Liver (tissue), 3 donors: ENCODE measurements at regions not wholly inside any gene's neighbourhood (a gene's known extent, or its start where the extent isn't known, plus 50 kb on each side); places are given as distances from the start of the nearest gene placed in this dataset.

ENCODE experiments used
- EGR1 ChIP-seq, 2 donors: IDR thresholded peaks; 2 replicates each; pipeline ENCODE4 v1.6.1; 2016 to 2018; ENCODE audit warnings: antibody characterized with exemption in 2 of 2, low read depth in 2 of 2
- GABPA ChIP-seq, 2 donors: IDR thresholded peaks in 1 of 2; conservative IDR thresholded peaks in 1 of 2; 2 replicates each; pipeline ENCODE4 v1.6.1; 2016; ENCODE audit warnings: antibody characterized with exemption in 2 of 2, mild to moderate bottlenecking in 1 of 2, moderate library complexity in 1 of 2
- JUND ChIP-seq, 2 donors: IDR thresholded peaks; 2 replicates each; pipeline ENCODE4 v1.6.1; 2016; ENCODE audit warnings: antibody characterized with exemption in 2 of 2
- RAD21 ChIP-seq, 2 donors: IDR thresholded peaks; 2 replicates each; pipeline ENCODE4 v1.6.1; 2016; ENCODE audit warnings: antibody characterized with exemption in 2 of 2, mild to moderate bottlenecking in 2 of 2
- SP1 ChIP-seq: IDR thresholded peaks from 2 replicates; pipeline ENCODE4 v1.6.1; 2018; ENCODE audit warnings: antibody characterized with exemption, mild to moderate bottlenecking
- YY1 ChIP-seq: IDR thresholded peaks from 2 replicates; pipeline ENCODE4 v1.6.1; 2016; ENCODE audit warnings: antibody characterized with exemption, mild to moderate bottlenecking
- TF ChIP-seq, protein P1 (sequence below): IDR thresholded peaks from 2 replicates; pipeline ENCODE4 v1.6.1; 2016; ENCODE audit warnings: antibody characterized with exemption, mild to moderate bottlenecking
- TF ChIP-seq, protein P2 (sequence below): fragments of 150-350 bp; IDR thresholded peaks from 2 replicates; pipeline ENCODE4 v1.5.1; 2017; ENCODE audit warnings: improper control_type of control experiment, low read depth, low read length; ENCODE audit not compliant: missing input control
- TF ChIP-seq, protein P3 (sequence below): IDR thresholded peaks from 2 replicates; pipeline ENCODE4 v1.6.1; 2016; ENCODE audit warnings: antibody characterized with exemption
- TF ChIP-seq, protein P4 (sequence below): IDR thresholded peaks from 2 replicates; pipeline ENCODE4 v1.6.1; 2016; ENCODE audit warnings: antibody characterized with exemption
- TF ChIP-seq, protein P5 (sequence below): IDR thresholded peaks from 2 replicates; pipeline ENCODE4 v1.6.1; 2016; ENCODE audit warnings: antibody characterized with exemption
- donor health status: healthy.
- donor health status: healthy.

DNA sequence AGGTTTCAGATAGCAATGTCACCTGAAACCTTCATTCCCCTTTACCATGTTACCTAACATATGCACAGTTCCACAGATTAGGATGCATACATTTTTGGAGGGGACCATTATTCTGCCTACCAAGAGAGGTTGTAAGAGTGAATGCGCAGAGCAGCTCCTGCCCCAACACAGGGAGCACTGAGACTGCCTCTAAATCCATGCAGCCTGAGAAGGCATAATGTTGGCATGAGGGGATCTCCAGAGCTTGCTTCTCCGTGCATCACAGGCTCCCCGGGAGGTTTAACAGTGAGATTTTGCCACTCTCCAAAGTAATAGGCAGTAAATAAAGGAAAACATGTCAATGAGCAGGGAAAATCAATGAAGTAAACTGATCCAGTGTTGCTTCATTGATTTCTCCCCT, 410.8 kb downstream of the PCDH7 start:
- TF ChIP-seq, protein P1, sequence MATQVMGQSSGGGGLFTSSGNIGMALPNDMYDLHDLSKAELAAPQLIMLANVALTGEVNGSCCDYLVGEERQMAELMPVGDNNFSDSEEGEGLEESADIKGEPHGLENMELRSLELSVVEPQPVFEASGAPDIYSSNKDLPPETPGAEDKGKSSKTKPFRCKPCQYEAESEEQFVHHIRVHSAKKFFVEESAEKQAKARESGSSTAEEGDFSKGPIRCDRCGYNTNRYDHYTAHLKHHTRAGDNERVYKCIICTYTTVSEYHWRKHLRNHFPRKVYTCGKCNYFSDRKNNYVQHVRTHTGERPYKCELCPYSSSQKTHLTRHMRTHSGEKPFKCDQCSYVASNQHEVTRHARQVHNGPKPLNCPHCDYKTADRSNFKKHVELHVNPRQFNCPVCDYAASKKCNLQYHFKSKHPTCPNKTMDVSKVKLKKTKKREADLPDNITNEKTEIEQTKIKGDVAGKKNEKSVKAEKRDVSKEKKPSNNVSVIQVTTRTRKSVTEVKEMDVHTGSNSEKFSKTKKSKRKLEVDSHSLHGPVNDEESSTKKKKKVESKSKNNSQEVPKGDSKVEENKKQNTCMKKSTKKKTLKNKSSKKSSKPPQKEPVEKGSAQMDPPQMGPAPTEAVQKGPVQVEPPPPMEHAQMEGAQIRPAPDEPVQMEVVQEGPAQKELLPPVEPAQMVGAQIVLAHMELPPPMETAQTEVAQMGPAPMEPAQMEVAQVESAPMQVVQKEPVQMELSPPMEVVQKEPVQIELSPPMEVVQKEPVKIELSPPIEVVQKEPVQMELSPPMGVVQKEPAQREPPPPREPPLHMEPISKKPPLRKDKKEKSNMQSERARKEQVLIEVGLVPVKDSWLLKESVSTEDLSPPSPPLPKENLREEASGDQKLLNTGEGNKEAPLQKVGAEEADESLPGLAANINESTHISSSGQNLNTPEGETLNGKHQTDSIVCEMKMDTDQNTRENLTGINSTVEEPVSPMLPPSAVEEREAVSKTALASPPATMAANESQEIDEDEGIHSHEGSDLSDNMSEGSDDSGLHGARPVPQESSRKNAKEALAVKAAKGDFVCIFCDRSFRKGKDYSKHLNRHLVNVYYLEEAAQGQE: no peak
- TF ChIP-seq, protein P2, sequence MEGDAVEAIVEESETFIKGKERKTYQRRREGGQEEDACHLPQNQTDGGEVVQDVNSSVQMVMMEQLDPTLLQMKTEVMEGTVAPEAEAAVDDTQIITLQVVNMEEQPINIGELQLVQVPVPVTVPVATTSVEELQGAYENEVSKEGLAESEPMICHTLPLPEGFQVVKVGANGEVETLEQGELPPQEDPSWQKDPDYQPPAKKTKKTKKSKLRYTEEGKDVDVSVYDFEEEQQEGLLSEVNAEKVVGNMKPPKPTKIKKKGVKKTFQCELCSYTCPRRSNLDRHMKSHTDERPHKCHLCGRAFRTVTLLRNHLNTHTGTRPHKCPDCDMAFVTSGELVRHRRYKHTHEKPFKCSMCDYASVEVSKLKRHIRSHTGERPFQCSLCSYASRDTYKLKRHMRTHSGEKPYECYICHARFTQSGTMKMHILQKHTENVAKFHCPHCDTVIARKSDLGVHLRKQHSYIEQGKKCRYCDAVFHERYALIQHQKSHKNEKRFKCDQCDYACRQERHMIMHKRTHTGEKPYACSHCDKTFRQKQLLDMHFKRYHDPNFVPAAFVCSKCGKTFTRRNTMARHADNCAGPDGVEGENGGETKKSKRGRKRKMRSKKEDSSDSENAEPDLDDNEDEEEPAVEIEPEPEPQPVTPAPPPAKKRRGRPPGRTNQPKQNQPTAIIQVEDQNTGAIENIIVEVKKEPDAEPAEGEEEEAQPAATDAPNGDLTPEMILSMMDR: no peak
- TF ChIP-seq JUND (IDR thresholded peaks at IDR 0.05) (no peak), RAD21 (IDR thresholded peaks at IDR 0.05) (no peak), YY1 (no peak), SP1 (no peak), EGR1 (IDR thresholded peaks at IDR 0.05; ENCODE audit: low read depth in 2 of 2) (no peak), GABPA (IDR thresholded peaks at IDR 0.05 in 1 of 2, conservative IDR thresholded peaks at IDR 0.05 in 1 of 2) (no peak)
- TF ChIP-seq, protein P3, sequence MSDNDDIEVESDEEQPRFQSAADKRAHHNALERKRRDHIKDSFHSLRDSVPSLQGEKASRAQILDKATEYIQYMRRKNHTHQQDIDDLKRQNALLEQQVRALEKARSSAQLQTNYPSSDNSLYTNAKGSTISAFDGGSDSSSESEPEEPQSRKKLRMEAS: no peak
- TF ChIP-seq, protein P4, sequence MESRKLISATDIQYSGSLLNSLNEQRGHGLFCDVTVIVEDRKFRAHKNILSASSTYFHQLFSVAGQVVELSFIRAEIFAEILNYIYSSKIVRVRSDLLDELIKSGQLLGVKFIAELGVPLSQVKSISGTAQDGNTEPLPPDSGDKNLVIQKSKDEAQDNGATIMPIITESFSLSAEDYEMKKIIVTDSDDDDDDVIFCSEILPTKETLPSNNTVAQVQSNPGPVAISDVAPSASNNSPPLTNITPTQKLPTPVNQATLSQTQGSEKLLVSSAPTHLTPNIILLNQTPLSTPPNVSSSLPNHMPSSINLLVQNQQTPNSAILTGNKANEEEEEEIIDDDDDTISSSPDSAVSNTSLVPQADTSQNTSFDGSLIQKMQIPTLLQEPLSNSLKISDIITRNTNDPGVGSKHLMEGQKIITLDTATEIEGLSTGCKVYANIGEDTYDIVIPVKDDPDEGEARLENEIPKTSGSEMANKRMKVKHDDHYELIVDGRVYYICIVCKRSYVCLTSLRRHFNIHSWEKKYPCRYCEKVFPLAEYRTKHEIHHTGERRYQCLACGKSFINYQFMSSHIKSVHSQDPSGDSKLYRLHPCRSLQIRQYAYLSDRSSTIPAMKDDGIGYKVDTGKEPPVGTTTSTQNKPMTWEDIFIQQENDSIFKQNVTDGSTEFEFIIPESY: no peak
- TF ChIP-seq, protein P5, sequence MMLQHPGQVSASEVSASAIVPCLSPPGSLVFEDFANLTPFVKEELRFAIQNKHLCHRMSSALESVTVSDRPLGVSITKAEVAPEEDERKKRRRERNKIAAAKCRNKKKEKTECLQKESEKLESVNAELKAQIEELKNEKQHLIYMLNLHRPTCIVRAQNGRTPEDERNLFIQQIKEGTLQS: no peak
